Ascending aorta (tissue), 2 donors: ENCODE measurements at regions not wholly inside any gene's neighbourhood (a gene's known extent, or its start where the extent isn't known, plus 50 kb on each side); places are given as distances from the start of the nearest gene placed in this dataset.

Experiments
- DNase-seq, 2 donors: peaks; one replicate each; pipeline ENCODE4 v3.0.0-alpha.2; 2019; ENCODE audit warnings: low spot score in 2 of 2
- H3K27ac ChIP-seq, 2 donors: fragments of 200-600 bp; sonication (generic); one replicate each; pipeline ENCODE4 v1.5.1; 2016 to 2017; ENCODE audit warnings: mild to moderate bottlenecking in 1 of 2
- H3K27me3 ChIP-seq: fragments of 200-600 bp; sonication (generic); one replicate; pipeline ENCODE4 v1.5.1; 2017
- H3K36me3 ChIP-seq, 2 donors: fragments of 200-600 bp; sonication (generic); one replicate each; pipeline ENCODE4 v1.5.1; 2016
- H3K4me1 ChIP-seq, 2 donors: fragments of 200-600 bp; sonication (generic); one replicate each; pipeline ENCODE4 v1.5.1; 2016 to 2017; ENCODE audit warnings: mild to moderate bottlenecking in 1 of 2
- H3K4me3 ChIP-seq, 2 donors: fragments of 200-600 bp; sonication (generic); one replicate each; pipeline ENCODE4 v1.5.1; 2016 to 2017; ENCODE audit warnings: mild to moderate bottlenecking in 1 of 2
- H3K9me3 ChIP-seq, 2 donors: fragments of 200-600 bp; sonication (generic); one replicate each; pipeline ENCODE4 v1.5.1; 2016
- intact Hi-C: fragments of 100-400 bp; cut with DNase I; formaldehyde crosslinking; loops from one replicate; pipeline ENCODE4 v1.15.1; 2023
- TF ChIP-seq, protein P1 (sequence below), 3 experiments: fragments of 200-600 bp in 2 of 3; fragments of 450-650 bp in 1 of 3; sonication (generic) in 2 of 3; IDR thresholded peaks; one replicate each; pipeline ENCODE4 v1.5.1; 2016 to 2019; ENCODE audit warnings: antibody characterized with exemption in 3 of 3, mild to moderate bottlenecking in 1 of 3, moderate library complexity in 1 of 3

- no peaks in the 10 kb centered on the region for H3K27me3 ChIP-seq
- no peak overlapping the region for H3K27ac ChIP-seq
- TF ChIP-seq, protein P1, sequence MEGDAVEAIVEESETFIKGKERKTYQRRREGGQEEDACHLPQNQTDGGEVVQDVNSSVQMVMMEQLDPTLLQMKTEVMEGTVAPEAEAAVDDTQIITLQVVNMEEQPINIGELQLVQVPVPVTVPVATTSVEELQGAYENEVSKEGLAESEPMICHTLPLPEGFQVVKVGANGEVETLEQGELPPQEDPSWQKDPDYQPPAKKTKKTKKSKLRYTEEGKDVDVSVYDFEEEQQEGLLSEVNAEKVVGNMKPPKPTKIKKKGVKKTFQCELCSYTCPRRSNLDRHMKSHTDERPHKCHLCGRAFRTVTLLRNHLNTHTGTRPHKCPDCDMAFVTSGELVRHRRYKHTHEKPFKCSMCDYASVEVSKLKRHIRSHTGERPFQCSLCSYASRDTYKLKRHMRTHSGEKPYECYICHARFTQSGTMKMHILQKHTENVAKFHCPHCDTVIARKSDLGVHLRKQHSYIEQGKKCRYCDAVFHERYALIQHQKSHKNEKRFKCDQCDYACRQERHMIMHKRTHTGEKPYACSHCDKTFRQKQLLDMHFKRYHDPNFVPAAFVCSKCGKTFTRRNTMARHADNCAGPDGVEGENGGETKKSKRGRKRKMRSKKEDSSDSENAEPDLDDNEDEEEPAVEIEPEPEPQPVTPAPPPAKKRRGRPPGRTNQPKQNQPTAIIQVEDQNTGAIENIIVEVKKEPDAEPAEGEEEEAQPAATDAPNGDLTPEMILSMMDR (IDR thresholded peaks at IDR 0.05), result no peak
- H3K9me3 ChIP-seq, result no peaks in the 10 kb centered on the region
- H3K4me3 ChIP-seq, result no peak overlapping the region
- no peaks in the 10 kb centered on the region for H3K4me1 ChIP-seq
- intact Hi-C loops, result no loop called here
- DNase-seq, result no peak
- H3K36me3 ChIP-seq, result no peaks in the 10 kb centered on the region
These were observed 836.3 kb upstream of the ADGRL4 start for GRCh38 chr1:79842811-79843210.

DNA sequence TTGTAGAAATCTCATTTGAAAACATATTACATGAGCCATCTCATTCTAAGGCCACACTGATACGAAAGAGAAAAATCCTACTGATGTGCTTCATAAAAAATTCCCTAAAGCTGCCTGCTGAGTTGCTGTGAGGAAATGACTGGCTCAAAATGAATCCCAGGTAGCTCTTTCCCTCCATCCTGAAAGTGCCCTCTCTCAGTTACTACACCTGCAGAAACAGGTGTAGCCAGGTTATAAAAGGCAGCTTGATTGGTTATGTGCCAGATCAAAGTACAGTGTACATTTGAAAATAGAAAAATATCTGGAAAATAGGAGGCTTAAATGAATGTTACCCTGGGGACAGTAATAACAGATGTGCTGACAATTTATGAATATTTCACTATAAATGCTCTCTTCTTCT lies 833.4 kb upstream of the ADGRL4 start:
- no peak for DNase-seq
- Histone ChIP-seq H3K36me3 (no peaks in the 10 kb centered on the region), H3K9me3 (no peaks in the 10 kb centered on the region), H3K27me3 (no peaks in the 10 kb centered on the region), H3K4me1 (no peaks in the 10 kb centered on the region), H3K27ac (no peak overlapping the region), H3K4me3 (no peak overlapping the region)
- TF ChIP-seq, protein P1 (IDR thresholded peaks at IDR 0.05), result no peak
- intact Hi-C loops, result no loop called here

- intact Hi-C loops, result no loop called here
- no peak overlapping the region for H3K27ac ChIP-seq
- no peaks in the 10 kb centered on the region for H3K36me3 ChIP-seq
- DNase-seq, result no peak
- TF ChIP-seq, protein P1 (IDR thresholded peaks at IDR 0.05), result no peak
- H3K9me3 ChIP-seq, result no peaks in the 10 kb centered on the region
- H3K27me3 ChIP-seq, result no peaks in the 10 kb centered on the region
- H3K4me1 ChIP-seq, result no peaks in the 10 kb centered on the region
- H3K4me3 ChIP-seq, result no peak overlapping the region
These were observed 820.9 kb upstream of the ADGRL4 start for GRCh38 chr1:79827446-79827845.

GRCh38 chr1:79825551-79825950 lies 819.0 kb upstream of the ADGRL4 start:
- TF ChIP-seq, protein P1 (IDR thresholded peaks at IDR 0.05), result no peak
- DNase-seq, result no peak
- Histone ChIP-seq H3K27ac (no peak overlapping the region), H3K36me3 (no peaks in the 10 kb centered on the region), H3K9me3 (no peaks in the 10 kb centered on the region), H3K4me3 (no peak overlapping the region), H3K4me1 (no peaks in the 10 kb centered on the region), H3K27me3 (no peaks in the 10 kb centered on the region)
- intact Hi-C loops, result no loop called here

DNA sequence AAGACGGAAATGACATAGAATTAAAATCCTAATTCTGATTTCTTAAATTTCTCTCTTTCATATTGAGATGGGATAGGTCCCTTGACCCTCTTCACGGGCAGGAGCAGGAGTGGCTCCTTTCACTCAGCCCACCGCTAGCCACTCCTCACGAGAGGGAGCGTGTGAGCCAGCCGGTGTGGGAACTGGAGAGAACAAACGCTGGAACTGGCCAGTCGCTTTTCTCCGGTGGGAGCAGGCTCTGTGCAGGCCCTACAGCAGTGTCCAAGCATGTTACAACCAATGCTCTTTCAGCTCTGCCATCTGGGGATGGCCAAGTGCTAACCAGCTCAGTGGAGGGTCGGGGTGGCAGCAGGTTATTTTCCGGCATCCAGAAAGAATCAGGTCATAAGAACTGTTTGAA lies 815.5 kb upstream of the ADGRL4 start:
- Histone ChIP-seq H3K4me1 (no peaks in the 10 kb centered on the region), H3K27ac (no peak overlapping the region), H3K4me3 (no peak overlapping the region), H3K27me3 (no peaks in the 10 kb centered on the region), H3K9me3 (no peaks in the 10 kb centered on the region), H3K36me3 (no peaks in the 10 kb centered on the region)
- TF ChIP-seq, protein P1 (IDR thresholded peaks at IDR 0.05), result no peak
- intact Hi-C loops, result no loop called here
- no peak for DNase-seq

- TF ChIP-seq, protein P1 (IDR thresholded peaks at IDR 0.05), result no peak
- H3K27me3 ChIP-seq, result no peaks in the 10 kb centered on the region
- intact Hi-C loops, result no loop called here
These were observed 812.6 kb upstream of the ADGRL4 start for GRCh38 chr1:79819140-79819539.

More at GRCh38 chr1:79819140-79819539, 812.6 kb upstream of the ADGRL4 start:
- Histone ChIP-seq H3K36me3 (no peaks in the 10 kb centered on the region), H3K4me1 (no peaks in the 10 kb centered on the region), H3K4me3 (no peak overlapping the region), H3K27ac (no peak overlapping the region), H3K9me3 (no peaks in the 10 kb centered on the region)
- no peak for DNase-seq
